Keratinocyte (primary cell): ENCODE measurements at regions not wholly inside any gene's neighbourhood (a gene's known extent, or its start where the extent isn't known, plus 50 kb on each side); places are given as distances from the start of the nearest gene placed in this dataset.
A peak's percentile ranks its signal among the peaks of the same experiment; 100 is the strongest.

ENCODE experiments used
- DNase-seq: peaks from one replicate; pipeline ENCODE4 v3.0.0-alpha.2; 2011; ENCODE audit warnings: low read depth, missing footprints, low spot score
- FAIRE-seq: peaks from 2 replicates; lab custom pipeline; 2011; peaks lifted over from hg19 to GRCh38; lab: Jason Lieb, UNC
- H2AFZ ChIP-seq: 2 replicates; pipeline ENCODE4 v1.6.0; 2012; ENCODE audit warnings: low read length, control low read depth, inconsistent platforms; ENCODE audit not compliant: control insufficient read depth
- H3K27ac ChIP-seq: 2 replicates; pipeline ENCODE4 v1.5.1; 2011; ENCODE audit warnings: low read length; ENCODE audit not compliant: control insufficient read depth, insufficient read depth
- H3K27me3 ChIP-seq: 3 replicates; pipeline ENCODE4 v1.6.0; 2011; ENCODE audit warnings: low read length; ENCODE audit not compliant: control insufficient read depth, insufficient read depth; ENCODE audit errors: extremely low read depth
- H3K36me3 ChIP-seq, 2 experiments: 2 replicates in 1 of 2; 3 replicates in 1 of 2; pipeline ENCODE4 v1.5.1; 2011; ENCODE audit warnings: low read length in 2 of 2, mild to moderate bottlenecking in 1 of 2; ENCODE audit not compliant: control insufficient read depth in 2 of 2, insufficient read depth in 2 of 2; ENCODE audit errors: extremely low read depth in 1 of 2
- H3K4me1 ChIP-seq: 3 replicates; pipeline ENCODE4 v1.5.1; 2011; ENCODE audit warnings: low read length; ENCODE audit not compliant: control insufficient read depth, insufficient read depth; ENCODE audit errors: extremely low read depth
- H3K4me2 ChIP-seq: 3 replicates; pipeline ENCODE4 v1.6.0; 2011; ENCODE audit warnings: low read depth, low read length; ENCODE audit not compliant: control insufficient read depth, insufficient read depth; ENCODE audit errors: extremely low read depth
- H3K4me3 ChIP-seq, 3 experiments: fragments of 200-600 bp in 1 of 3; sonication (generic) in 1 of 3; 2 replicates in 2 of 3; 3 replicates in 1 of 3; pipeline ENCODE4 v1.5.1; 2011 to 2016; ENCODE audit warnings: low read length in 3 of 3, mild to moderate bottlenecking in 3 of 3, control low read depth in 2 of 3, inconsistent platforms in 1 of 3, low read depth in 1 of 3, mixed read lengths in 1 of 3, mixed run types in 1 of 3, moderate library complexity in 1 of 3; ENCODE audit not compliant: control insufficient read depth in 2 of 3, insufficient read depth in 2 of 3; ENCODE audit errors: extremely low read depth in 1 of 3
- H3K79me2 ChIP-seq: 2 replicates; pipeline ENCODE4 v1.6.0; 2012; ENCODE audit warnings: low read length; ENCODE audit not compliant: control insufficient read depth, insufficient read depth
- H3K9ac ChIP-seq: 3 replicates; pipeline ENCODE4 v1.6.0; 2011; ENCODE audit warnings: low read length; ENCODE audit not compliant: control insufficient read depth, insufficient read depth; ENCODE audit errors: extremely low read depth
- H3K9me1 ChIP-seq: 3 replicates; pipeline ENCODE4 v1.6.0; 2011; ENCODE audit warnings: low read length; ENCODE audit not compliant: control insufficient read depth, insufficient read depth; ENCODE audit errors: extremely low read depth
- H3K9me3 ChIP-seq: 2 replicates; pipeline ENCODE4 v1.5.1; 2012; ENCODE audit warnings: low read depth, low read length; ENCODE audit not compliant: control insufficient read depth
- H4K20me1 ChIP-seq: 3 replicates; pipeline ENCODE4 v1.6.0; 2011; ENCODE audit warnings: low read length; ENCODE audit not compliant: control insufficient read depth, insufficient read depth; ENCODE audit errors: extremely low read depth
- CTCF ChIP-seq, 3 experiments: IDR thresholded peaks in 1 of 3; conservative IDR thresholded peaks in 1 of 3; optimal IDR thresholded peaks in 1 of 3; 2 replicates in 2 of 3; 3 replicates in 1 of 3; pipeline versions ENCODE3 to v1.5.1; 2011; ENCODE audit warnings: low read length in 3 of 3, mild to moderate bottlenecking in 3 of 3, moderate library complexity in 2 of 3, control low read depth in 1 of 3, inconsistent platforms in 1 of 3; ENCODE audit not compliant: insufficient read depth in 2 of 3; ENCODE audit errors: extremely low read depth in 1 of 3
- EZH2 ChIP-seq: IDR thresholded peaks from one replicate; pipeline ENCODE4 v1.6.1; 2012; ENCODE audit warnings: inconsistent platforms, mild to moderate bottlenecking, low read length, moderate library complexity
- dilution Hi-C: fragments of 300-500 bp; cut with MboI; formaldehyde crosslinking; loops from one replicate; pipeline ENCODE4 v1.7.0; 2020; ENCODE audit warnings: low sequenced_read_pairs; ENCODE audit not compliant: extremely low pct_ligation_motif_present

- Histone ChIP-seq H3K27me3 (peaks cover 57% of the 10 kb centered on the region), H3K4me3 (peak overlapping the region in 2 of 3 experiments; percentile 2 to 30), H3K9me1 (no peaks in the 10 kb centered on the region), H3K36me3 (no peaks in the 10 kb centered on the region), H3K79me2 (no peaks in the 10 kb centered on the region), H3K4me1 (peaks cover 18% of the 10 kb centered on the region), H4K20me1 (no peaks in the 10 kb centered on the region), H3K27ac (no peak overlapping the region), H3K4me2 (peak overlapping the region; percentile 79), H2AFZ (no peak overlapping the region), H3K9me3 (no peaks in the 10 kb centered on the region), H3K9ac (no peak overlapping the region)
- dilution Hi-C loops, result no loop called here
- FAIRE-seq (no peak), DNase-seq (no peak)
- TF ChIP-seq EZH2 (peak; percentile 65), CTCF (optimal IDR thresholded peaks at IDR 0.05 in 1 of 3, IDR thresholded peaks at IDR 0.05 in 1 of 3, conservative IDR thresholded peaks at IDR 0.05 in 1 of 3; ENCODE audit: extremely low read depth in 1 of 3, insufficient read depth in 2 of 3, low read length in 3 of 3) (no peak)
These were observed 125.6 kb downstream of the TMEM161B start for GRCh38 chr5:88142886-88143692.

- Histone ChIP-seq H3K4me2 (peak overlapping the region; percentile 79), H3K36me3 (no peaks in the 10 kb centered on the region), H3K79me2 (no peaks in the 10 kb centered on the region), H3K9ac (no peak overlapping the region), H3K27me3 (peaks cover 57% of the 10 kb centered on the region), H3K4me3 (peak overlapping the region in 2 of 3 experiments; percentile 2 to 5), H3K9me3 (no peaks in the 10 kb centered on the region), H2AFZ (no peak overlapping the region), H4K20me1 (no peaks in the 10 kb centered on the region), H3K4me1 (peaks cover 18% of the 10 kb centered on the region), H3K9me1 (no peaks in the 10 kb centered on the region), H3K27ac (no peak overlapping the region)
- TF ChIP-seq EZH2 (no peak), CTCF (optimal IDR thresholded peaks at IDR 0.05 in 1 of 3, IDR thresholded peaks at IDR 0.05 in 1 of 3, conservative IDR thresholded peaks at IDR 0.05 in 1 of 3; ENCODE audit: extremely low read depth in 1 of 3, insufficient read depth in 2 of 3, low read length in 3 of 3) (no peak)
- DNase-seq (no peak), FAIRE-seq (no peak)
- dilution Hi-C loops, result no loop called here
These were observed 126.1 kb downstream of the TMEM161B start for GRCh38 chr5:88142636-88142885.
